SK-N-SH (cell line): ENCODE measurements at regions not wholly inside any gene's neighbourhood (a gene's known extent, or its start where the extent isn't known, plus 50 kb on each side); places are given as distances from the start of the nearest gene placed in this dataset.

Source experiments
- CTCF ChIA-PET: fragments of 300-600, 350-600 bp; formaldehyde crosslinking; extraction: SDS; loops from one replicate; lab custom pipeline; 2021; lab: Yijun Ruan, JAX
- POLR2A ChIA-PET: fragments of 350-600 bp; sonication (Branson Sonifier 250); formaldehyde crosslinking; extraction: SDS; loops from one replicate; lab custom pipeline; 2020; ENCODE audit warnings: antibody characterized with exemption, inconsistent platforms; lab: Yijun Ruan, JAX
- DNase-seq: peaks from one replicate; pipeline ENCODE4 v3.0.0; 2012
- H2AFZ ChIP-seq: fragments of 200-600 bp; sonication (generic); 2 replicates; pipeline ENCODE4 v1.8.1; 2016; ENCODE audit warnings: antibody characterized with exemption, mild to moderate bottlenecking, low read depth
- H3F3A ChIP-seq: fragments of 200-600 bp; sonication (generic); replicated peaks from 2 replicates; pipeline ENCODE3; 2016; ENCODE audit warnings: antibody characterized with exemption, mild to moderate bottlenecking; ENCODE audit not compliant: insufficient read depth
- H3K27ac ChIP-seq, 2 experiments: fragments of 200-500 bp in 1 of 2; fragments of 200-600 bp in 1 of 2; sonication (Bioruptor generic) in 1 of 2; sonication (generic), shearing (Covaris generic) in 1 of 2; 2 replicates each; pipeline versions ENCODE4 v1.5.1 to v1.6.1; 2014 to 2016; ENCODE audit warnings: low read depth in 2 of 2, inconsistent platforms in 1 of 2, low read length in 1 of 2, mild to moderate bottlenecking in 1 of 2, mixed read lengths in 1 of 2
- H3K27me3 ChIP-seq: fragments of 200-600 bp; sonication (generic), shearing (Covaris generic); 2 replicates; pipeline ENCODE4 v1.6.1; 2016; ENCODE audit warnings: mixed run types; ENCODE audit not compliant: insufficient read depth
- H3K36me3 ChIP-seq, 2 experiments: fragments of 200-500 bp in 1 of 2; fragments of 200-600 bp in 1 of 2; sonication (Bioruptor generic) in 1 of 2; sonication (generic) in 1 of 2; replicated peaks in 1 of 2; 2 replicates each; pipeline versions ENCODE3 to v1.5.1; 2014 to 2016; ENCODE audit warnings: low read length in 1 of 2, mild to moderate bottlenecking in 1 of 2; ENCODE audit not compliant: insufficient read depth in 2 of 2, control insufficient read depth in 1 of 2
- H3K4me1 ChIP-seq, 2 experiments: fragments of 200-500 bp in 1 of 2; fragments of 200-600 bp in 1 of 2; sonication (Bioruptor generic) in 1 of 2; sonication (generic), shearing (Covaris generic) in 1 of 2; 2 replicates each; pipeline versions ENCODE4 v1.5.1 to v1.6.1; 2014 to 2016; ENCODE audit warnings: low read depth in 1 of 2, low read length in 1 of 2, mixed run types in 1 of 2; ENCODE audit not compliant: insufficient read depth in 2 of 2, control insufficient read depth in 1 of 2
- H3K4me2 ChIP-seq: fragments of 200-600 bp; sonication (generic), shearing (Covaris generic); 2 replicates; pipeline ENCODE4 v1.6.1; 2017; ENCODE audit warnings: mixed run types
- H3K4me3 ChIP-seq, 2 experiments: fragments of 200-500 bp in 1 of 2; fragments of 200-600 bp in 1 of 2; sonication (Bioruptor generic) in 1 of 2; sonication (generic), shearing (Covaris generic) in 1 of 2; 2 replicates each; pipeline versions ENCODE4 v1.5.1 to v1.8.1; 2014 to 2016; ENCODE audit warnings: low read depth in 2 of 2, inconsistent platforms in 1 of 2, low read length in 1 of 2, mild to moderate bottlenecking in 1 of 2, mixed read lengths in 1 of 2, moderate library complexity in 1 of 2
- H3K79me2 ChIP-seq: fragments of 200-600 bp; sonication (generic); 2 replicates; pipeline ENCODE4 v1.8.1; 2017; ENCODE audit warnings: mild to moderate bottlenecking; ENCODE audit not compliant: insufficient read depth
- H3K9ac ChIP-seq: fragments of 200-600 bp; sonication (generic); 2 replicates; pipeline ENCODE4 v1.6.1; 2017; ENCODE audit warnings: mixed run types
- H3K9me2 ChIP-seq: fragments of 200-600 bp; sonication (generic); 2 replicates; pipeline ENCODE4 v1.6.1; 2017; ENCODE audit warnings: mixed run types
- H3K9me3 ChIP-seq: fragments of 200-600 bp; sonication (generic); 2 replicates; pipeline ENCODE4 v1.6.1; 2017; ENCODE audit warnings: mixed run types, mild to moderate bottlenecking, moderate library complexity
- H4K20me1 ChIP-seq: fragments of 200-600 bp; sonication (generic); 2 replicates; pipeline ENCODE4 v1.6.1; 2017; ENCODE audit warnings: mild to moderate bottlenecking, mixed run types; ENCODE audit not compliant: insufficient read depth
- CHD2 ChIP-seq: fragments of 150-350 bp; IDR thresholded peaks from 2 replicates; pipeline ENCODE4 v1.6.1; 2018; ENCODE audit warnings: low read length; ENCODE audit not compliant: partially characterized antibody
- CTCF ChIP-seq: fragments of 200-600 bp; sonication (generic); IDR thresholded peaks from 2 replicates; pipeline ENCODE4 v1.6.1; 2017; ENCODE audit warnings: antibody characterized with exemption, mild to moderate bottlenecking, moderate library complexity
- EP300 ChIP-seq, 2 experiments: IDR thresholded peaks; 2 replicates each; pipeline versions ENCODE4 v1.4.0 to v1.6.1; 2012; ENCODE audit warnings: borderline replicate concordance in 1 of 2, low read depth in 1 of 2, low read length in 1 of 2
- EZH2phosphoT487 ChIP-seq: fragments of 200-600 bp; sonication (generic); IDR thresholded peaks from 2 replicates; pipeline ENCODE4 v1.6.1; 2017; ENCODE audit warnings: low read depth, mixed run types, mild to moderate bottlenecking, antibody characterized with exemption, moderate library complexity, borderline replicate concordance
- FOSL2 ChIP-seq: IDR thresholded peaks from 2 replicates; pipeline ENCODE4 v1.4.0; 2012; ENCODE audit warnings: low read depth, mild to moderate bottlenecking, moderate library complexity, borderline replicate concordance
- FOXJ3 ChIP-seq: sonication (generic); formaldehyde crosslinking; IDR thresholded peaks from 2 replicates; pipeline ENCODE4 v1.5.1; 2020; ENCODE audit warnings: mild to moderate bottlenecking, missing genetic modification reagents
- FOXM1 ChIP-seq: IDR thresholded peaks from 2 replicates; pipeline ENCODE4 v1.4.0; 2012; ENCODE audit warnings: low read depth, mild to moderate bottlenecking
- GABPA ChIP-seq: IDR thresholded peaks from 2 replicates; pipeline ENCODE4 v1.4.0; 2012; ENCODE audit warnings: low read depth, mild to moderate bottlenecking
- GATA2 ChIP-seq: sonication (generic); formaldehyde crosslinking; IDR thresholded peaks from 2 replicates; pipeline ENCODE4 v1.5.0; 2020; ENCODE audit warnings: mild to moderate bottlenecking, missing genetic modification reagents
- IRF3 ChIP-seq: fragments of 150-350 bp; IDR thresholded peaks from 2 replicates; pipeline ENCODE4 v1.6.1; 2016; ENCODE audit warnings: mild to moderate bottlenecking, low read depth, low read length
- MAX ChIP-seq: IDR thresholded peaks from 2 replicates; pipeline ENCODE4 v1.4.0; 2012; ENCODE audit warnings: low read depth
- MXI1 ChIP-seq: IDR thresholded peaks from 2 replicates; pipeline ENCODE4 v1.6.1; 2012; ENCODE audit warnings: mild to moderate bottlenecking, low read depth, low read length, improper control_type of control experiment
- NFIC ChIP-seq: IDR thresholded peaks from 2 replicates; pipeline ENCODE4 v1.4.0; 2012; ENCODE audit warnings: borderline replicate concordance
- NRF1 ChIP-seq: IDR thresholded peaks from 2 replicates; pipeline ENCODE4 v1.6.1; 2012; ENCODE audit warnings: low read depth, mild to moderate bottlenecking, low read length
- POLR2AphosphoS5 ChIP-seq: IDR thresholded peaks from 2 replicates; pipeline ENCODE4 v1.6.1; 2012; ENCODE audit warnings: low read depth, low read length
- RAD21 ChIP-seq: IDR thresholded peaks from 2 replicates; pipeline ENCODE4 v1.6.1; 2012; ENCODE audit warnings: mild to moderate bottlenecking, low read length
- RCOR1 ChIP-seq: fragments of 150-350 bp; IDR thresholded peaks from 2 replicates; pipeline ENCODE4 v1.6.1; 2017; ENCODE audit warnings: antibody characterized with exemption, low read length
- RXRA ChIP-seq: IDR thresholded peaks from 2 replicates; pipeline ENCODE4 v1.4.0; 2012; ENCODE audit warnings: low read depth, mild to moderate bottlenecking, borderline replicate concordance
- SIN3A ChIP-seq: IDR thresholded peaks from 2 replicates; pipeline ENCODE4 v1.6.1; 2012; ENCODE audit warnings: low read depth, mild to moderate bottlenecking, low read length, moderate library complexity, borderline replicate concordance
- SMC3 ChIP-seq: IDR thresholded peaks from 2 replicates; pipeline ENCODE4 v1.6.1; 2012; ENCODE audit warnings: low read depth, low read length, improper control_type of control experiment
- TCF12 ChIP-seq: IDR thresholded peaks from 2 replicates; pipeline ENCODE4 v1.4.0; 2012
- USF1 ChIP-seq: IDR thresholded peaks from 2 replicates; pipeline ENCODE4 v1.4.0; 2012; ENCODE audit warnings: low read depth, borderline replicate concordance
- WGBS: methylation state at CpG from one replicate; pipeline ENCODE4 v1.1.6; 2017; ENCODE audit warnings: low lambda C conversion rate; 5-methylcytosine and 5-hydroxymethylcytosine counted together

GRCh38 chr13:84234416-84234815 lies 352.1 kb upstream of the SLITRK1 start:
- Histone ChIP-seq H2AFZ (no peak overlapping the region), H3K27ac (no peak overlapping the region), H3K4me1 (no peaks in the 10 kb centered on the region), H4K20me1 (no peaks in the 10 kb centered on the region), H3K9me2 (no peaks in the 10 kb centered on the region), H3K36me3 (no peaks in the 10 kb centered on the region), H3K4me2 (no peak overlapping the region), H3K79me2 (no peaks in the 10 kb centered on the region), H3K9ac (no peak overlapping the region), H3K9me3 (no peaks in the 10 kb centered on the region), H3F3A (no peaks in the 10 kb centered on the region), H3K4me3 (no peak overlapping the region), H3K27me3 (no peaks in the 10 kb centered on the region)
- DNase-seq, result no peak
- CTCF ChIA-PET, result no interaction called here
- POLR2A ChIA-PET, result no interaction called here
- TF ChIP-seq IRF3, result no peak
- TF ChIP-seq GABPA, result no peak
- no peak for TF ChIP-seq TCF12
- TF ChIP-seq CTCF, result no peak
- no peak for TF ChIP-seq FOXM1
- no peak for TF ChIP-seq NFIC
- TF ChIP-seq EP300 (IDR thresholded peaks at IDR 0.05; ENCODE audit: borderline replicate concordance in 1 of 2, low read depth in 1 of 2, low read length in 1 of 2), result no peak
- TF ChIP-seq EZH2phosphoT487, result no peak

- no peaks in the 10 kb centered on the region for H3K9me3 ChIP-seq
Measured at GRCh38 chr13:84230568-84230967, 348.3 kb upstream of the SLITRK1 start.

More at GRCh38 chr13:84230568-84230967, 348.3 kb upstream of the SLITRK1 start:
- H3K36me3 ChIP-seq, result no peaks in the 10 kb centered on the region
- no peaks in the 10 kb centered on the region for H3F3A ChIP-seq
- no peak overlapping the region for H2AFZ ChIP-seq
- H4K20me1 ChIP-seq, result no peaks in the 10 kb centered on the region
- 0% methylated on average over 1 of the region's 1 CpG for WGBS
- no peak for DNase-seq
- CTCF ChIA-PET, result no interaction called here
- no peaks in the 10 kb centered on the region for H3K9me2 ChIP-seq
- no peaks in the 10 kb centered on the region for H3K4me1 ChIP-seq
- POLR2A ChIA-PET, result no interaction called here
- no peak overlapping the region for H3K9ac ChIP-seq
- no peak overlapping the region for H3K27ac ChIP-seq
- TF ChIP-seq SMC3, result no peak
- no peak for TF ChIP-seq RXRA
- no peak for TF ChIP-seq FOXJ3 (CRISPR knock-in tag)
- TF ChIP-seq NRF1, result no peak
- TF ChIP-seq FOSL2, result no peak
- TF ChIP-seq MXI1, result no peak
- TF ChIP-seq GATA2 (CRISPR knock-in tag), result no peak
- TF ChIP-seq CHD2, result no peak
- TF ChIP-seq RAD21, result no peak
- TF ChIP-seq FOXM1, result no peak
- TF ChIP-seq SIN3A, result no peak
- TF ChIP-seq POLR2AphosphoS5, result no peak
- no peak for TF ChIP-seq NFIC
- TF ChIP-seq USF1, result no peak
- no peak for TF ChIP-seq MAX
- TF ChIP-seq CTCF, result no peak
- TF ChIP-seq RCOR1, result no peak
- H3K79me2 ChIP-seq, result no peaks in the 10 kb centered on the region
- H3K4me2 ChIP-seq, result no peak overlapping the region
- no peaks in the 10 kb centered on the region for H3K27me3 ChIP-seq
- no peak overlapping the region for H3K4me3 ChIP-seq
